Smooth muscle cell (in vitro differentiated cells): ENCODE measurements at regions not wholly inside any gene's neighbourhood (a gene's known extent, or its start where the extent isn't known, plus 50 kb on each side); places are given as distances from the start of the nearest gene placed in this dataset.

Experiments
- DNase-seq: peaks from one replicate; lab custom pipeline; 2025; ENCODE audit not compliant: unreplicated experiment; lab: John Stamatoyannopoulos, UW
- H2AFZ ChIP-seq: fragments of 200-600 bp; sonication (generic); 2 replicates; pipeline ENCODE4 v1.6.0; 2016; ENCODE audit warnings: antibody characterized with exemption, low read depth, mild to moderate bottlenecking
- H3F3A ChIP-seq: fragments of 200-600 bp; sonication (generic); 2 replicates; pipeline ENCODE4 v1.6.0; 2017; ENCODE audit warnings: antibody characterized with exemption, low read depth
- H3K27ac ChIP-seq: fragments of 200-600 bp; sonication (generic); 2 replicates; pipeline ENCODE4 v1.5.1; 2016; ENCODE audit warnings: low read depth, mild to moderate bottlenecking
- H3K27me3 ChIP-seq: fragments of 200-600 bp; sonication (generic); 2 replicates; pipeline ENCODE4 v1.6.1; 2016; ENCODE audit warnings: low read depth, mild to moderate bottlenecking
- H3K36me3 ChIP-seq: fragments of 200-600 bp; sonication (generic); 2 replicates; pipeline ENCODE4 v1.5.1; 2016; ENCODE audit warnings: low read depth
- H3K4me1 ChIP-seq: fragments of 200-600 bp; sonication (generic); 2 replicates; pipeline ENCODE4 v1.5.1; 2016; ENCODE audit warnings: low read depth
- H3K4me2 ChIP-seq: fragments of 200-600 bp; sonication (generic); 2 replicates; pipeline ENCODE4 v1.6.0; 2016; ENCODE audit warnings: mild to moderate bottlenecking
- H3K4me3 ChIP-seq: fragments of 200-600 bp; sonication (generic); 2 replicates; pipeline ENCODE4 v1.5.1; 2016; ENCODE audit warnings: mild to moderate bottlenecking
- H3K79me2 ChIP-seq: fragments of 200-600 bp; sonication (generic); 2 replicates; pipeline ENCODE4 v1.6.0; 2016; ENCODE audit warnings: low read depth, mild to moderate bottlenecking
- H3K9ac ChIP-seq: fragments of 200-600 bp; sonication (generic); 2 replicates; pipeline ENCODE4 v1.6.0; 2016; ENCODE audit warnings: low read depth
- H3K9me3 ChIP-seq: fragments of 200-600 bp; sonication (generic); replicated peaks from 2 replicates; pipeline ENCODE4 v1.5.1; 2016; ENCODE audit warnings: low read depth
- H4K20me1 ChIP-seq: fragments of 200-600 bp; sonication (generic); 2 replicates; pipeline ENCODE4 v1.6.0; 2016; ENCODE audit warnings: low read depth
- CTCF ChIP-seq: fragments of 200-600 bp; sonication (generic); IDR thresholded peaks from 2 replicates; pipeline ENCODE4 v1.5.1; 2017; ENCODE audit warnings: borderline replicate concordance, mild to moderate bottlenecking, antibody characterized with exemption; ENCODE audit not compliant: insufficient read depth, poor library complexity, severe bottlenecking
- WGBS: methylation state at CpG from one replicate; pipeline ENCODE4 v1.1.7; 2016; ENCODE audit warnings: low lambda C conversion rate; 5-methylcytosine and 5-hydroxymethylcytosine counted together

GRCh38 chr18:51603111-51603510 lies 405.6 kb upstream of the MEX3C start:
- H3K36me3 ChIP-seq: no peaks in the 10 kb centered on the region
- H3K4me3 ChIP-seq: no peak overlapping the region
- no peak overlapping the region for H3K27ac ChIP-seq
- H4K20me1 ChIP-seq: no peaks in the 10 kb centered on the region
- H3K27me3 ChIP-seq: no peaks in the 10 kb centered on the region
- no peaks in the 10 kb centered on the region for H3F3A ChIP-seq
- H3K4me2 ChIP-seq: peak overlapping the region; percentile 17
- H3K9me3 ChIP-seq: no peaks in the 10 kb centered on the region
- peak overlapping the region; percentile 49 for H2AFZ ChIP-seq
- TF ChIP-seq CTCF: no peak
- no peak for DNase-seq
- no peak overlapping the region for H3K9ac ChIP-seq
- H3K4me1 ChIP-seq: peaks cover 13% of the 10 kb centered on the region
- no peaks in the 10 kb centered on the region for H3K79me2 ChIP-seq

- no peak for DNase-seq
These were observed 406.1 kb upstream of the MEX3C start for GRCh38 chr18:51603551-51603950.

GRCh38 chr18:51610481-51610880 lies 413.0 kb upstream of the MEX3C start:
- DNase-seq: no peak

More at GRCh38 chr18:51603551-51603950, 406.1 kb upstream of the MEX3C start:
- Histone ChIP-seq H2AFZ (peak overlapping the region; percentile 49), H3K27ac (no peak overlapping the region), H3K36me3 (no peaks in the 10 kb centered on the region), H3K4me2 (peak overlapping the region; percentile 17), H4K20me1 (no peaks in the 10 kb centered on the region), H3K9me3 (no peaks in the 10 kb centered on the region), H3K4me1 (peaks cover 13% of the 10 kb centered on the region), H3F3A (no peaks in the 10 kb centered on the region), H3K9ac (no peak overlapping the region), H3K4me3 (no peak overlapping the region), H3K79me2 (no peaks in the 10 kb centered on the region), H3K27me3 (no peaks in the 10 kb centered on the region)
- 28% methylated on average over 4 of the region's 4 CpGs for WGBS
- no peak for TF ChIP-seq CTCF

More at GRCh38 chr18:51610481-51610880, 413.0 kb upstream of the MEX3C start:
- no peak overlapping the region for H2AFZ ChIP-seq
- no peak overlapping the region for H3K4me2 ChIP-seq
- no peak overlapping the region for H3K9ac ChIP-seq
- TF ChIP-seq CTCF: no peak
- no peaks in the 10 kb centered on the region for H4K20me1 ChIP-seq
- H3K4me1 ChIP-seq: no peaks in the 10 kb centered on the region
- H3K27ac ChIP-seq: no peak overlapping the region
- H3K4me3 ChIP-seq: no peak overlapping the region
- no peaks in the 10 kb centered on the region for H3K9me3 ChIP-seq
- H3K36me3 ChIP-seq: no peaks in the 10 kb centered on the region
- WGBS: 80% methylated on average over 1 of the region's 1 CpG
- H3K27me3 ChIP-seq: no peaks in the 10 kb centered on the region
- H3K79me2 ChIP-seq: no peaks in the 10 kb centered on the region
- H3F3A ChIP-seq: no peaks in the 10 kb centered on the region
